ENCODE measurements at regions not wholly inside any gene's neighbourhood (a gene's known extent, or its start where the extent isn't known, plus 50 kb on each side); places are given as distances from the start of the nearest gene placed in this dataset.

GRCh38 chr2:49807689-49808088, 653.4 kb upstream of the FSHR start:
- H3K27ac ChIP-seq: no peak overlapping the region
- TF ChIP-seq, protein P1, sequence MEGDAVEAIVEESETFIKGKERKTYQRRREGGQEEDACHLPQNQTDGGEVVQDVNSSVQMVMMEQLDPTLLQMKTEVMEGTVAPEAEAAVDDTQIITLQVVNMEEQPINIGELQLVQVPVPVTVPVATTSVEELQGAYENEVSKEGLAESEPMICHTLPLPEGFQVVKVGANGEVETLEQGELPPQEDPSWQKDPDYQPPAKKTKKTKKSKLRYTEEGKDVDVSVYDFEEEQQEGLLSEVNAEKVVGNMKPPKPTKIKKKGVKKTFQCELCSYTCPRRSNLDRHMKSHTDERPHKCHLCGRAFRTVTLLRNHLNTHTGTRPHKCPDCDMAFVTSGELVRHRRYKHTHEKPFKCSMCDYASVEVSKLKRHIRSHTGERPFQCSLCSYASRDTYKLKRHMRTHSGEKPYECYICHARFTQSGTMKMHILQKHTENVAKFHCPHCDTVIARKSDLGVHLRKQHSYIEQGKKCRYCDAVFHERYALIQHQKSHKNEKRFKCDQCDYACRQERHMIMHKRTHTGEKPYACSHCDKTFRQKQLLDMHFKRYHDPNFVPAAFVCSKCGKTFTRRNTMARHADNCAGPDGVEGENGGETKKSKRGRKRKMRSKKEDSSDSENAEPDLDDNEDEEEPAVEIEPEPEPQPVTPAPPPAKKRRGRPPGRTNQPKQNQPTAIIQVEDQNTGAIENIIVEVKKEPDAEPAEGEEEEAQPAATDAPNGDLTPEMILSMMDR (conservative IDR thresholded peaks at IDR 0.05): no peak

- H3K27ac ChIP-seq: no peak overlapping the region
- TF ChIP-seq, protein P1 (conservative IDR thresholded peaks at IDR 0.05): no peak
These were observed 649.8 kb upstream of the FSHR start for GRCh38 chr2:49804111-49804510.

DNA sequence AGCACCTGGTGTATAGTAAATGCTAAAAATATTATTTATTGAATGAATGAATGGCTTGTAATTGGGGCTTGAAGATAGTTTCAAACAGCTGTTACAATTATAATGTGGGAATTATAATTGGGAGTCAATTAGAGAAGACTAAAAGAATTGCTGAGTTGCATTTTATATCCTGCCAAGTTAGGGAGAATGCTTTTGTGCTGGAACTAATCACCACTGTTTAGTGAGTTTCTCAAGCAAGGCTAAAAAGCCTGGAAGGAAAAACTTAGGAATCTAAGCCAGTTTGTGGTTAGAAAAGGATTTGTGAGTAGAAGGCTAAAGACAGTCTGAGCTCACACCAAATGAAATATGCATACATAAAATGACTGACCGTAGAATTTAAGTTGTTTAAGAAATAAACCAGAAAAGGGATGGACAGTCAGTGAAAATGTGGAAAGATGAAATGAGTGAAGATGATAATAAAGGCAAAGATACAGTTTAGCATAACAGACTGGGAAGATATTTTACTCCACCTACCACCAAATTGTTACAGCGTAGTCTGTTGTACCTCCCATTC, 647.7 kb upstream of the FSHR start:
- TF ChIP-seq, protein P1 (conservative IDR thresholded peaks at IDR 0.05): no peak
- no peak overlapping the region for H3K27ac ChIP-seq

DNA sequence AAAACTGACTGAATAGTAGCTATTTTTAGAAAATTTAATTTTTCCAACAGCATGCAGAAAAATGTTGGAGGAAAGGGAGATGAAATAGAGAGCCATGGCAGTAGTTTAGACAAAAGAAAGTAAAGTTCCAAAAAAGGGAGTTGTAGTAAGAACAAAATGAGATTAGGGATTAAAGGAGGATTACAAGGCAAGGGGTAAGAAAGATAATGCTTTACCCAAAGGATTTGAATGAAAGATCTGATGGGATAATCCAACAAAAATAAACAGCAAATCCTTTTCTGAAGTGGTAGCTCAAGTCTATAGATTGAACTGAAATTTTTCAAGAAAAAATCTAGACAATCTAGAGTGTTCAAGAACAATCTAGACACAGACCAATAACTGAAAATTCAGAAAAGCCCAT, 644.3 kb upstream of the FSHR start:
- H3K27ac ChIP-seq: no peak overlapping the region
- TF ChIP-seq, protein P1 (conservative IDR thresholded peaks at IDR 0.05): no peak

DNA sequence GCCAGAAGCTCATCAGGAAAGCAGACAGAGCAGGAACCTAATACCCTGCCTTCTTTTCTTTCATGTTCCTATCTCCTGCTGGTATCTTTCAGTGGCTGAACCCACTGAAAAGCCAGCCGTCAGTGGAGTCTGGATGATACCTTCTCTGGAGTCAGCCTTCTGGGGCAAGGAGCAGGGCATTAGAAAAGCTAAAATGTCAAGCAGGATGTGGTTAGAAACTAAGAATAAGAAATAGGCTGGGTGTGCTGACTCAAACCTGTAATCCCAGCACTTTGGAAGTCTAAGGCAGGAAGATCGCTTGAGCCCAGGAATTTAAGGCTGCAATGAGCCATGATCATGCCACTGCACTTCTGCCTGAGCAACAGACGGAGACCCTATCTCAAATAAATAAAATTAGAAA, 642.0 kb upstream of the FSHR start:
- no peak overlapping the region for H3K27ac ChIP-seq
- TF ChIP-seq, protein P1 (conservative IDR thresholded peaks at IDR 0.05): no peak

DNA sequence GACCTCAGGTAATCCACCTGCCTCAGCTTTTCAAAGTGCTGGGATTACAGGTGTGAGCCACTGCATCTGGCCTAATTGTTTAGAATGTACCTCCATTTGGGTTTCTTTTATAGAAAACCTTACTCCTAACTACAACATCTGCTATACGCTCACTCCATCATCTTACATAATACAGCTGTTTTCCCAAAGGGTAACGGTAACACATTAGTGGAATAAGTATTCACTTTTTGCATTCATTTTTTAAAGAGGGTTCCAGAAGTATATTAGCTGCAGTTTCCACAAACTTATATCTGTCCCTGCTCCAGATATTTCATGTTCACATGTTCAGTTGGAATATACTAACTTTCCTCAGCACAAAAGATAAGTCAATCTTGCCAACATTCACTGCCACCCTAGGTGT, 640.1 kb upstream of the FSHR start:
- TF ChIP-seq, protein P1 (conservative IDR thresholded peaks at IDR 0.05): no peak
- H3K27ac ChIP-seq: no peak overlapping the region

DNA sequence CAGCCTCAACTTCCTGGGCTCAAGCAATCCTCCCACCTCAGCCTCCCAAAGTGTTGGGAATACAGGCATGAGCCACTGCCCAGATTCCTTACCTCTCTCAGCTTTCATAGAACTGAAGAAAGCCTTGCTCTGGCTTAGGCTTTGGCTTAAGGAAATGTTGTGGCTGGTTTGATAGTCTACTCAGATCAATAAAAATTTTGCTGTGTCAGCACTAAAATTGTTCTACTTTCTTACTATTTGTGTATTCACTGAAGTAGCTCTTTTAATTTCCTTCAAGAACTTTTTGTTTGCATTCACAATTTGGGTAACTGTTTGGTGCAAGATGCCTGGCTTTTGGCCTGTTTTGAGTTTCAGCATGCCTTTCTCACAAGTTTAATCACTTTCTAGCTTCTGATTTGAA, 634.0 kb upstream of the FSHR start:
- TF ChIP-seq, protein P1 (conservative IDR thresholded peaks at IDR 0.05): no peak
- no peak overlapping the region for H3K27ac ChIP-seq
